ENCODE measurements at regions not wholly inside any gene's neighbourhood (a gene's known extent, or its start where the extent isn't known, plus 50 kb on each side); places are given as distances from the start of the nearest gene placed in this dataset.

DNA sequence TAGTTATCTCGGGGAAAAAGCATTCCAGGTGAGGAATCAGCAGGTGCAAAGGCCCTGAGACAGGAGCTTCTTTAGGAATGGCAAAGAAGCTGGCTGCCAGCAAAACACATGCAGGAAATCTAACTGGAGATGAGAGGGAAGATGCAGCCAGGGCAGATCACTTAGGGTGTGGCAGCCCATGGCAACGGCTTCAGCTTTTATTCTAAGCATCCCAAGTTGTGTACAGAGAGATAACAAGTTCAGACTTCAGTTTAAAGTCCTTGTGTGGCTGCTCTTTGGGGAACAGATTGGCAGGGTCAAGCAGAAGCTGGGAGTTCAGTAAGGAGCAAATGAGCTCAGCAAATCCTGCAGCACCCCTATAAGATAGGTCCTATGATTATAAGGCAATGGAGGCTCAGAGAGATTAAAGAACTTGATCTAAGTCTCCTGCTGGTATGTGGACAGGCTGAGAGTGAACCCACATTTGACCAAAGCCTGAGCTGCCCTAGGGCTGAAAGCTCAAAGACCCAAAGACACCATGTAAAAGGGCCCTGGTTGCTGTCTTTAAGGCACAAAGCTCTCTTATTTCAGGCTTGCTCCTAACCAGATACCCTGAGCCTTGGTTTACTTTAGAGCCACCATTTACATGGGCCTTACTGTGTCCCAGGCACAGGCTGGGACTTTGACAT, 466.8 kb downstream of the SOX6 start:
- TF ChIP-seq, protein P1, sequence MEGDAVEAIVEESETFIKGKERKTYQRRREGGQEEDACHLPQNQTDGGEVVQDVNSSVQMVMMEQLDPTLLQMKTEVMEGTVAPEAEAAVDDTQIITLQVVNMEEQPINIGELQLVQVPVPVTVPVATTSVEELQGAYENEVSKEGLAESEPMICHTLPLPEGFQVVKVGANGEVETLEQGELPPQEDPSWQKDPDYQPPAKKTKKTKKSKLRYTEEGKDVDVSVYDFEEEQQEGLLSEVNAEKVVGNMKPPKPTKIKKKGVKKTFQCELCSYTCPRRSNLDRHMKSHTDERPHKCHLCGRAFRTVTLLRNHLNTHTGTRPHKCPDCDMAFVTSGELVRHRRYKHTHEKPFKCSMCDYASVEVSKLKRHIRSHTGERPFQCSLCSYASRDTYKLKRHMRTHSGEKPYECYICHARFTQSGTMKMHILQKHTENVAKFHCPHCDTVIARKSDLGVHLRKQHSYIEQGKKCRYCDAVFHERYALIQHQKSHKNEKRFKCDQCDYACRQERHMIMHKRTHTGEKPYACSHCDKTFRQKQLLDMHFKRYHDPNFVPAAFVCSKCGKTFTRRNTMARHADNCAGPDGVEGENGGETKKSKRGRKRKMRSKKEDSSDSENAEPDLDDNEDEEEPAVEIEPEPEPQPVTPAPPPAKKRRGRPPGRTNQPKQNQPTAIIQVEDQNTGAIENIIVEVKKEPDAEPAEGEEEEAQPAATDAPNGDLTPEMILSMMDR (IDR thresholded peaks at IDR 0.05): no peak
- no peak for TF ChIP-seq POLR2A (IDR thresholded peaks at IDR 0.05)
